ENCODE measurements at regions not wholly inside any gene's neighbourhood (a gene's known extent, or its start where the extent isn't known, plus 50 kb on each side); places are given as distances from the start of the nearest gene placed in this dataset.

DNA sequence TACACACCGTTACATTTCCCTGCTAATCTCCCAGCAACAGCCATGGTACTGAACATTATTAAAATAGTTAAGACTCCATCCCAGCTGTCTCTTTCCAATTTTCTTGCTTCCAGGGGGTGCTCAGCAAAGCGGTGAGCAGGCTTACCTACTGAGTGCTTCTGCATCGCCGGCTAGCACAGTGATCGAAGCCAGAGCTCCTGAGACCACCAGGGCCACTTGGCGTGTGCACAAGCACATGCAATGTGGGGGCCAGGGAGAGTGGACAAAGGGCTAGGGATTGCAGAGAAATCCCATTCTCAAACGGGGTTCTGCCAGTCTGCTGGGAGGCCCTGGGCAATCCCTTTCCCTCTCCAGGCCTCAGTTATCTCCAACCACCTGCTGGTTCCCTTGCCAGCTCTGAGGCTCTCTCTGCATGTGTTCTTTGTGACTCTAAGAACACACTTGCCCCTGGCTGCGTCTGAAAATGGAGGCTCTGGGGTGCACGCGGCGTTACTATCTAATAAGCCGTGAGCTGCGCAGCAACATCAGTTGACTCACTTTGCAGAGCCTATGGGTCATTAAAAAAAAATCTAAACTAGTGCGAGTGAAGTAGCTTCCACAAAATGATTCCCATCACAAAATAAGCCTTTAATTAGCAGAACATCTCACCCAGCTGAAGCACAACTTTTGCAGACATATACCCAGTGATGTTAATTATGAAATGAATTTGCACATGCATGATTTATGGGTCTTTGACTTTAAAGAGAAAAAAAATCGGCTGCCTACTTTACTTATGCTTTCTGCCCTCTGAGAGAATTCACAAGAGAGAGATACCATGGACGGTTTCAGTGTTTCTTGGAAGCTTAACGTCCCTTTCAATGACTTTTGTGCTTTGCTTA is 271.5 kb downstream of the TLE3 start:
- intact Hi-C loops (cut with micrococcal nuclease) = no loop called here
- Mint-ChIP-seq H3K4me3 (no peak overlapping the region), H3K27me3 (peaks cover 19% of the 10 kb centered on the region), H3K9me3 (no peaks in the 10 kb centered on the region), H3K27ac (no peak overlapping the region), H3K4me1 (no peaks in the 10 kb centered on the region), H3K36me3 (ENCODE audit: low read depth) (no peaks in the 10 kb centered on the region)
- DNase-seq = no peak

GRCh38 chr15:69826819-69827175 is 270.9 kb downstream of the TLE3 start:
- H3K27ac Mint-ChIP-seq = no peak overlapping the region
- H3K27me3 Mint-ChIP-seq = peaks cover 23% of the 10 kb centered on the region
- no peaks in the 10 kb centered on the region for H3K4me1 Mint-ChIP-seq
- no peaks in the 10 kb centered on the region for H3K36me3 Mint-ChIP-seq (ENCODE audit: low read depth)
- no peak overlapping the region for H3K4me3 Mint-ChIP-seq
- intact Hi-C loops (cut with micrococcal nuclease) = no loop called here
- H3K9me3 Mint-ChIP-seq = no peaks in the 10 kb centered on the region
- no peak for DNase-seq

- intact Hi-C loops (cut with micrococcal nuclease) = no loop called here
- H3K4me3 Mint-ChIP-seq = no peak overlapping the region
- DNase-seq = no peak
- no peaks in the 10 kb centered on the region for H3K36me3 Mint-ChIP-seq (ENCODE audit: low read depth)
- H3K27me3 Mint-ChIP-seq = peaks cover 25% of the 10 kb centered on the region
- H3K4me1 Mint-ChIP-seq = no peaks in the 10 kb centered on the region
- no peaks in the 10 kb centered on the region for H3K9me3 Mint-ChIP-seq
- H3K27ac Mint-ChIP-seq = no peak overlapping the region
Observed at GRCh38 chr15:69827751-69828150, 270.0 kb downstream of the TLE3 start.

DNA sequence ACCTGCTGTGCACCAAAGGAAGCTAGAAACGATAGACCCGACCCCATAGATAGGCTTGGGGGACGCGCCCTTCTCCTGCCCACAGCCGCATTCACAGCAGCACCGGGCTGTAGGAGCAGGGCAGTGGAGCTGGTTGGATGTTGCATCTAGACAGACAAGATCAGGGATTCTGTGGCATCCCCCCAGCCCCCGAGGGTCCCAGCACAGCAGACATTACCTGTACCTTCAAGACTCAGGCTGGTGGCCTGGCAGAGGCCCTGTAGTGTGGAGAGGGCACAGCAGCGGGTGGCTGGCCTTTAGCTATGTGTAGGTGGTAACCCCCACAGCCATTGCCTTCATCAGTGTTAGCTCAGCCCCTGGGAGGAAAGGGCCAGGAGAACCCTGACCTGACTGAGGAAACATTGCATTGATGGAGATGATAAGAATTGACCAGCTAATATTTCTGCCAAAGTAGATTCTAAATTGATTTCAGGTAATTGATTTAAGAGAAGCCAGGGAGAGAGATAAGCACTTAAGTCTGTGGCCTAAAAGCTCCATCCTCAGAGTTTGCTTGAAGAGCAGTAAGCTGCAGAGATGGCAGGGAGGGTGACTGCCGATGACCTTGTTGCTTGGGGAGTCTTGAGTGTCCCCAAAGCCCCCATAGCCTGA is 269.4 kb downstream of the TLE3 start:
- no peak for DNase-seq
- Mint-ChIP-seq H3K4me3 (no peak overlapping the region), H3K36me3 (ENCODE audit: low read depth) (no peaks in the 10 kb centered on the region), H3K27me3 (peaks cover 24% of the 10 kb centered on the region), H3K9me3 (no peaks in the 10 kb centered on the region), H3K4me1 (no peaks in the 10 kb centered on the region), H3K27ac (no peak overlapping the region)
- intact Hi-C loops (cut with micrococcal nuclease) = no loop called here

GRCh38 chr15:69829974-69830373 is 267.7 kb downstream of the TLE3 start:
- Mint-ChIP-seq H3K4me3 (no peak overlapping the region), H3K27me3 (peaks cover 21% of the 10 kb centered on the region), H3K36me3 (ENCODE audit: low read depth) (no peaks in the 10 kb centered on the region), H3K27ac (no peak overlapping the region), H3K9me3 (no peaks in the 10 kb centered on the region), H3K4me1 (no peaks in the 10 kb centered on the region)
- intact Hi-C loops (cut with micrococcal nuclease) = no loop called here
- no peak for DNase-seq

DNA sequence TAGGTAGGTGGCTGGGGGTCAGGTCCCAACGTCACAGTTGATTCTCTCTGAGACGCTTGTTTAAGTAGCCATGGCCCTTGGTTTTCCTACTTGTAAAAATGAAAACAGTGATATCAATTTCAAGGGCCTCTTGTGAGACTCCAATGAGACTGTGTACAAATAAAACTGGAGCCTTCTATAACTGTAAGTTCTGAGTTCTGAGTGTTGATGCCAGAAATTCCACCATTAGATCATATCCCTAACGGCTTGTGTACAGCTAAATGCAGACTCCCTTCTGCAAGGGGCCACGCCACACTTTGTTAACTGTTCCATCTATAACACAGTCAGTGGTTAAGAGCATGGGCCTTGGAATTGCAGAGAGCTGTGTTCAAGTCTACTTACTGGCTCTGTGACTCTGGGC is 267.3 kb downstream of the TLE3 start:
- no peaks in the 10 kb centered on the region for H3K9me3 Mint-ChIP-seq
- intact Hi-C loops (cut with micrococcal nuclease) = no loop called here
- H3K4me3 Mint-ChIP-seq = no peak overlapping the region
- peaks cover 20% of the 10 kb centered on the region for H3K27me3 Mint-ChIP-seq
- no peak overlapping the region for H3K27ac Mint-ChIP-seq
- no peaks in the 10 kb centered on the region for H3K36me3 Mint-ChIP-seq (ENCODE audit: low read depth)
- no peaks in the 10 kb centered on the region for H3K4me1 Mint-ChIP-seq
- no peak for DNase-seq

DNA sequence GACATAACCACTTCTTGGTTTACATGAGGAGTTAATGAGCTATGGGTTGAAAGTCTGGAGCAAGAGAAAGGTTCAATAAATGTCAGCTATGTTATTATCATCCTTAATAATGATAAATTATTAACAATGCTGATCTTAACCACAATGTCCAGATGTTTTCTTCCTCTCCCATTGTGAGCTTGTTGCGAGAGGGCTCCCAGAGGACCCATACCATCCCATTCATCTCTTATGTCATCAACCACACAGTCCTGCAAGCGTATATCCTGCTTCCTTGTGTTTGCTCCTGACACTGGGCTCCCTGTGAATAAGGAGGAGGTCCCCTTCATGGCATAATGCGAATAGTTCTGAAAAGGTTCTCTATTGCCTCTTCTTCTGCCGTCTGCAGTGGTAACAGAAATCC is 266.8 kb downstream of the TLE3 start:
- Mint-ChIP-seq H3K4me1 (no peaks in the 10 kb centered on the region), H3K36me3 (ENCODE audit: low read depth) (no peaks in the 10 kb centered on the region), H3K27me3 (peaks cover 22% of the 10 kb centered on the region), H3K4me3 (no peak overlapping the region), H3K27ac (no peak overlapping the region), H3K9me3 (no peaks in the 10 kb centered on the region)
- DNase-seq = no peak
- intact Hi-C loops (cut with micrococcal nuclease) = no loop called here

- Mint-ChIP-seq H3K4me3 (no peak overlapping the region), H3K27ac (no peak overlapping the region), H3K4me1 (peaks cover 2% of the 10 kb centered on the region), H3K9me3 (no peaks in the 10 kb centered on the region), H3K36me3 (ENCODE audit: low read depth) (no peaks in the 10 kb centered on the region), H3K27me3 (peaks cover 17% of the 10 kb centered on the region)
- intact Hi-C loops (cut with micrococcal nuclease) = no loop called here
- no peak for DNase-seq
Observed at GRCh38 chr15:69834267-69834666, 263.4 kb downstream of the TLE3 start.

- H3K36me3 Mint-ChIP-seq (ENCODE audit: low read depth) = no peaks in the 10 kb centered on the region
- H3K9me3 Mint-ChIP-seq = no peaks in the 10 kb centered on the region
- peaks cover 2% of the 10 kb centered on the region for H3K4me1 Mint-ChIP-seq
- DNase-seq = no peak
- H3K27ac Mint-ChIP-seq = no peak overlapping the region
- intact Hi-C loops (cut with micrococcal nuclease) = no loop called here
- H3K4me3 Mint-ChIP-seq = no peak overlapping the region
- H3K27me3 Mint-ChIP-seq = peaks cover 17% of the 10 kb centered on the region
Observed at GRCh38 chr15:69834761-69835160, 263.0 kb downstream of the TLE3 start.

DNA sequence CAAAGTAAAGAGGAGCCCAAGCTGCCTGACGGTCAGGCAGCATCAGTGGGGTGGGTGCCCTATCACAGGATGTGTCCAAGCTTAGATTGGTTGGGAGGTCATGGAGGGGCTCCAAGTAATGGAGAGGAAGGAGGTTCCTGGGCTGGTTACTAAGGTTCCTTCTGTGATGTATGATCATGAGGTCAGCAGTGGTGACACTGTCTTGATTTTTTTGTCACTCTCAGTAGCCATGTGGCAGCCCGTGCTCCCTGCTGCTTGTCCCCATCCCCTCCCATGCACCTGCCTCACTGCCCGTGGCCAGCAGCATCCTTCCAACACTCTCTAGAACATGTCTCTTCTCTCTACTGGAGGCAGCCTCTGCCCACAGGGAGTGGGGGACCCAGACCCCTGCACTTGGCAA is 261.7 kb downstream of the TLE3 start:
- no peak overlapping the region for H3K4me3 Mint-ChIP-seq
- peaks cover 2% of the 10 kb centered on the region for H3K4me1 Mint-ChIP-seq
- H3K27ac Mint-ChIP-seq = no peak overlapping the region
- H3K9me3 Mint-ChIP-seq = no peaks in the 10 kb centered on the region
- no peak for DNase-seq
- peaks cover 17% of the 10 kb centered on the region for H3K27me3 Mint-ChIP-seq
- H3K36me3 Mint-ChIP-seq (ENCODE audit: low read depth) = no peaks in the 10 kb centered on the region
- intact Hi-C loops (cut with micrococcal nuclease) = no loop called here

- intact Hi-C loops (cut with micrococcal nuclease) = no loop called here
- Mint-ChIP-seq H3K36me3 (ENCODE audit: low read depth) (no peaks in the 10 kb centered on the region), H3K9me3 (no peaks in the 10 kb centered on the region), H3K27me3 (peaks cover 14% of the 10 kb centered on the region), H3K4me3 (no peak overlapping the region), H3K27ac (no peak overlapping the region), H3K4me1 (peaks cover 2% of the 10 kb centered on the region)
- no peak for DNase-seq
Observed at GRCh38 chr15:69836526-69837230, 261.0 kb downstream of the TLE3 start.

DNA sequence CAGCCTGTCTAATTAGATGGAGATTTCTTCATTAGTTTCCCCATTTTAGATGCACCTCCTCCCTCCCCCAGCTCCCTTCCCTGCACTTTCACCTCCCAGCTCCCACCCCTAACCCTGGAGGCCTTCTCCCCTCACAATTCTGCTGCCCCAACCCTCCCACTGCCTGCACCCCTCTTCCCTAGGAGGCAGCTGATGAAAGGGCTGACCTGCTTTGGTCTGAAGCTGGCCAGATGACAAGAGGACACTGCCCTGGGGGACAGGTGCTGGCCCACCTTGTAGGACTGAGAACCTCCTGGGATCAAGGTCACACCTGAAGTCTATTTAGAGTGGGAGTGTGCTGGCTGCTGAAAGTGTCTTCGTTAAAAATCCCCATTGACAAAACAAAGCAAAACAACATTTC is 259.4 kb downstream of the TLE3 start:
- intact Hi-C loops (cut with micrococcal nuclease) = no loop called here
- no peak for DNase-seq
- H3K9me3 Mint-ChIP-seq = no peaks in the 10 kb centered on the region
- H3K27ac Mint-ChIP-seq = no peak overlapping the region
- H3K36me3 Mint-ChIP-seq (ENCODE audit: low read depth) = no peaks in the 10 kb centered on the region
- no peak overlapping the region for H3K4me3 Mint-ChIP-seq
- H3K27me3 Mint-ChIP-seq = peaks cover 11% of the 10 kb centered on the region
- H3K4me1 Mint-ChIP-seq = peaks cover 2% of the 10 kb centered on the region

DNA sequence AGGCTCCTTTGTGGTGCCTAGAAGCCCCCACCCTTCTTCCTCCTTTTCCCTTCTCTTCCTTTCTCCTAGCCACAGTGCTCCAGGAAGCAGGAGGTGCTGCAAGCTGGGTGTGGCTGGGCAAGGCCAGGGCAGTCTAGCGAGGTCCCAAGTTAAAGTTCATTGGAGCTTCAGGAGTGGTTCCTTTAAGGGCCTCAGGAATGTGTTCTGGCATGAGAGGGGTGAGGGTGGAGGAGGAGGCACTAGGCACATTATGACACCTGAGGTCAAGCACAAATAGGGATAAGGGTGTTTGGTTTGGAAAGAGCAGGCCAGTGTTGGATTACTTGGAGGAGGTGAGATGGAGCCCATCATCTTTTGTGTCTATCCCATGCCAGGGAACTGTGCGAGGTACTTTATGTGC is 258.7 kb downstream of the TLE3 start:
- peaks cover 2% of the 10 kb centered on the region for H3K4me1 Mint-ChIP-seq
- no peak overlapping the region for H3K4me3 Mint-ChIP-seq
- peaks cover 14% of the 10 kb centered on the region for H3K27me3 Mint-ChIP-seq
- intact Hi-C loops (cut with micrococcal nuclease) = no loop called here
- H3K36me3 Mint-ChIP-seq (ENCODE audit: low read depth) = no peaks in the 10 kb centered on the region
- no peak overlapping the region for H3K27ac Mint-ChIP-seq
- no peaks in the 10 kb centered on the region for H3K9me3 Mint-ChIP-seq
- DNase-seq = no peak

- Mint-ChIP-seq H3K4me1 (peaks cover 2% of the 10 kb centered on the region), H3K36me3 (ENCODE audit: low read depth) (no peaks in the 10 kb centered on the region), H3K4me3 (no peak overlapping the region), H3K27ac (no peak overlapping the region), H3K9me3 (no peaks in the 10 kb centered on the region), H3K27me3 (peaks cover 9% of the 10 kb centered on the region)
- DNase-seq = no peak
- intact Hi-C loops (cut with micrococcal nuclease) = no loop called here
Observed at GRCh38 chr15:69841113-69841828, 256.4 kb downstream of the TLE3 start.

Measured in activated CD4-positive, alpha-beta T cell treated with anti-CD3 and anti-CD28 coated beads, Interleukin-2, amount 10 ng/mL, durations not matched to agents 24 days and 14 days (primary cell).